Kidney epithelial cell (primary cell): ENCODE measurements at regions not wholly inside any gene's neighbourhood (a gene's known extent, or its start where the extent isn't known, plus 50 kb on each side); places are given as distances from the start of the nearest gene placed in this dataset.
A peak's percentile ranks its signal among the peaks of the same experiment; 100 is the strongest.

ENCODE experiments used
- DNase-seq: peaks from one replicate; pipeline ENCODE4 v3.0.0-alpha.2; 2010; ENCODE audit warnings: low read depth
- H3K27me3 ChIP-seq: 2 replicates; pipeline ENCODE4 v1.6.0; 2011; ENCODE audit warnings: low read length; ENCODE audit not compliant: control insufficient read depth, insufficient read depth
- H3K36me3 ChIP-seq: 2 replicates; pipeline ENCODE4 v1.5.1; 2011; ENCODE audit warnings: low read length; ENCODE audit not compliant: control insufficient read depth, insufficient read depth
- H3K4me3 ChIP-seq: 2 replicates; pipeline ENCODE4 v1.5.1; 2011; ENCODE audit warnings: low read depth, mild to moderate bottlenecking, control low read depth, low read length
- TF ChIP-seq, protein P1 (sequence below): IDR thresholded peaks from 2 replicates; pipeline ENCODE4 v1.5.1; 2011; ENCODE audit warnings: mild to moderate bottlenecking, moderate library complexity, low read length, control low read depth, inconsistent platforms; ENCODE audit not compliant: insufficient read depth, poor library complexity, severe bottlenecking

DNA sequence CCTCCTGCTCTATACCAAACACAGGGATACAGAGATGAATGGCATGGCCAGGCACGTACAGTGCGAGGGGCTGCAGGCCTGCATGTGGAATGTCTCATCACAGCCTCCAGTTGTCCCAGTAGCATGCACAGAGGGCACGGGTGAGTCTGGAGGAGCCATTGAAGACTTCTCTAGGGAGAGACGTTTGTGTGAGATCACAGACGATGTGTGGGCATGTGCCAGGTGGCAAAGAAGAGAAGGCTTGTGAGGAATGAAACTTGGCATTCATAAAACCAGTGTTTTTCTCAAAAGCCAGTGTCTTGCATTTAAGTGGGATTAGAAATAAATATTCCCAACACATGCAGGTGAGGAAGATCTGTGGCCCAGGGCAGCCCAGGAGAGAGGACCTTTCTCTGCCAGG lies 119.1 kb upstream of the UBE3A start:
- DNase-seq = no peak
- Histone ChIP-seq H3K27me3 (no peaks in the 10 kb centered on the region), H3K4me3 (no peak overlapping the region), H3K36me3 (no peaks in the 10 kb centered on the region)
- TF ChIP-seq, protein P1, sequence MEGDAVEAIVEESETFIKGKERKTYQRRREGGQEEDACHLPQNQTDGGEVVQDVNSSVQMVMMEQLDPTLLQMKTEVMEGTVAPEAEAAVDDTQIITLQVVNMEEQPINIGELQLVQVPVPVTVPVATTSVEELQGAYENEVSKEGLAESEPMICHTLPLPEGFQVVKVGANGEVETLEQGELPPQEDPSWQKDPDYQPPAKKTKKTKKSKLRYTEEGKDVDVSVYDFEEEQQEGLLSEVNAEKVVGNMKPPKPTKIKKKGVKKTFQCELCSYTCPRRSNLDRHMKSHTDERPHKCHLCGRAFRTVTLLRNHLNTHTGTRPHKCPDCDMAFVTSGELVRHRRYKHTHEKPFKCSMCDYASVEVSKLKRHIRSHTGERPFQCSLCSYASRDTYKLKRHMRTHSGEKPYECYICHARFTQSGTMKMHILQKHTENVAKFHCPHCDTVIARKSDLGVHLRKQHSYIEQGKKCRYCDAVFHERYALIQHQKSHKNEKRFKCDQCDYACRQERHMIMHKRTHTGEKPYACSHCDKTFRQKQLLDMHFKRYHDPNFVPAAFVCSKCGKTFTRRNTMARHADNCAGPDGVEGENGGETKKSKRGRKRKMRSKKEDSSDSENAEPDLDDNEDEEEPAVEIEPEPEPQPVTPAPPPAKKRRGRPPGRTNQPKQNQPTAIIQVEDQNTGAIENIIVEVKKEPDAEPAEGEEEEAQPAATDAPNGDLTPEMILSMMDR = no peak

GRCh38 chr15:25556136-25556535 lies 117.3 kb upstream of the UBE3A start:
- no peaks in the 10 kb centered on the region for H3K36me3 ChIP-seq
- no peak overlapping the region for H3K4me3 ChIP-seq
- TF ChIP-seq, protein P1 = no peak
- no peak for DNase-seq
- H3K27me3 ChIP-seq = no peaks in the 10 kb centered on the region

- no peak overlapping the region for H3K4me3 ChIP-seq
These were observed 115.8 kb upstream of the UBE3A start for GRCh38 chr15:25554640-25555039.

GRCh38 chr15:25548600-25548999 lies 109.8 kb upstream of the UBE3A start:
- TF ChIP-seq, protein P1 = no peak
- Histone ChIP-seq H3K36me3 (no peaks in the 10 kb centered on the region), H3K4me3 (no peak overlapping the region), H3K27me3 (no peaks in the 10 kb centered on the region)
- DNase-seq = no peak

More at GRCh38 chr15:25554640-25555039, 115.8 kb upstream of the UBE3A start:
- H3K36me3 ChIP-seq = no peaks in the 10 kb centered on the region
- no peak for DNase-seq
- TF ChIP-seq, protein P1 = no peak
- H3K27me3 ChIP-seq = no peaks in the 10 kb centered on the region

- Histone ChIP-seq H3K4me3 (no peak overlapping the region), H3K27me3 (no peaks in the 10 kb centered on the region), H3K36me3 (no peaks in the 10 kb centered on the region)
- TF ChIP-seq, protein P1 = no peak
- no peak for DNase-seq
These were observed 107.1 kb upstream of the UBE3A start for GRCh38 chr15:25545889-25546288.

- TF ChIP-seq, protein P1 = no peak
- peak; percentile 59 for DNase-seq
- Histone ChIP-seq H3K36me3 (no peaks in the 10 kb centered on the region), H3K4me3 (no peak overlapping the region), H3K27me3 (no peaks in the 10 kb centered on the region)
These were observed 106.2 kb upstream of the UBE3A start for GRCh38 chr15:25545017-25545416.
